ENCODE measurements at regions not wholly inside any gene's neighbourhood (a gene's known extent, or its start where the extent isn't known, plus 50 kb on each side); places are given as distances from the start of the nearest gene placed in this dataset.

GRCh38 chr4:53925050-53925605 lies 139.3 kb downstream of the CHIC2 start:
- DNase-seq, result no peak
- Histone ChIP-seq H3K27me3 (replicated peaks) (no peaks in the 10 kb centered on the region), H3K27ac (no peak overlapping the region), H3K4me3 (ENCODE audit: low read depth, low read length) (no peak overlapping the region), H3K36me3 (replicated peaks) (no peaks in the 10 kb centered on the region)
- in situ Hi-C loops (cut with HindIII; ENCODE audit: low pct_ligation_motif_present, low sequenced_read_pairs), result no loop called here
- no peak for TF ChIP-seq CTCF (IDR thresholded peaks at IDR 0.05; ENCODE audit: low read depth, low read length, missing control alignments)

DNA sequence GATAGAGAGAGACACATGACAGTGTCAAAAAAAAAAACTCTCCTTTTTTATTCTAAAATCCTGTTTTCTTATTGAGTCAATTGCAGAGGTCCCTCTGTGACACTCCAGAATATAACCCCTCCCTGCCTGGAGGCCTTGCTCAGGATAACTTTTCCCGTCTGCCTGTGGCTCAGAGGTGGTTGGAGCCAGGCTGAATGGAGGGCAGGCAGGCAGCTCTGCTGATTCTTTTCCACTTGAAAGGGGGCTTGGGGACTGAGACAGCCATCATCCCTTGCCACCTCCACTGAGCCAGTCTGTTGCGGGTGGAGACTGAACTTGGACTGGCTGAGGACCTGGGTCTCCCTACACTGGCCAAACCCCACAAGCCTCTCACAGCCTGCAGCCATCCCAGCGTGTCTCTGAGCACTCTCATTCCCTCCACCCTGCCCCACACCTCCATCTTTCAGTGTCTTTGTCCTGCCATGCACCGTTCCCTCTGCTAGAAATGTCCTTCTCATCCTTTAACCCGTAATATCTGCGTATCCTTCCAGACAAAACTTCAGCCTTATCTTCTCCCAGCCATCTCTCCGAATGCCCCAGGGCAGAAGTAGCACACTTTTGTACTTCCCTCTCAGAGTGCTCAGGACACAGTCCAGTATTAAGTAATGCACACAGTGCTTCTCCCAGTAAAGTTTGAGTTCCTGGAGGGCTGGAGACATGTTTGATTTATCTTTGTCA lies 139.9 kb downstream of the CHIC2 start:
- Histone ChIP-seq H3K4me3 (ENCODE audit: low read depth, low read length) (no peak overlapping the region), H3K27me3 (replicated peaks) (no peaks in the 10 kb centered on the region), H3K36me3 (replicated peaks) (no peaks in the 10 kb centered on the region), H3K27ac (no peak overlapping the region)
- DNase-seq, result no peak
- in situ Hi-C loops (cut with HindIII; ENCODE audit: low pct_ligation_motif_present, low sequenced_read_pairs), result loop anchor here (25.0 kb wide), 1 partner anchor 288 kb away; no protein-coding TSS in a partner anchor
- no peak for TF ChIP-seq CTCF (IDR thresholded peaks at IDR 0.05; ENCODE audit: low read depth, low read length, missing control alignments)

DNA sequence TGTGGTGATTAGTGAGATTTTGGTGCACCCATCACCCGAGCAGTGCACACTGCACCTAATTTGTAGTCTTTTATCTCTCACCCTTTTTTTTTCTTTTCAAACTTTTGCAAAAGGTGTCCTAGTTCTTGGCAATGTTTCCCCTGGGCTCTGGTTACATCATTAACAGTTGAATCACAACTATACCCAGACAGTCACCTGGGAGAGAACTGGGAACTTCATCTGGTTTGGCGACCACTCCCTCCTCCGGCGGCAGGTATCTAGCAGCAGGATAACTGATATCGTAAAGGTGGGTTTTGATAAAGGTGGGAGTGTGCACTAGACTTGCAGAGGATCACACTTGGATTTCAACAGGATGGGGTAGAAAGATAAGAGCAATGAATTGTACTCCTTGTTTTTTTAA lies 140.5 kb downstream of the CHIC2 start:
- no peak for DNase-seq
- in situ Hi-C loops (cut with HindIII; ENCODE audit: low pct_ligation_motif_present, low sequenced_read_pairs), result loop anchor here (25.0 kb wide), 1 partner anchor 288 kb away; no protein-coding TSS in a partner anchor
- TF ChIP-seq CTCF (IDR thresholded peaks at IDR 0.05; ENCODE audit: low read depth, low read length, missing control alignments), result no peak
- H3K36me3 ChIP-seq (replicated peaks), result no peaks in the 10 kb centered on the region
- no peaks in the 10 kb centered on the region for H3K27me3 ChIP-seq (replicated peaks)
- no peak overlapping the region for H3K4me3 ChIP-seq (ENCODE audit: low read depth, low read length)
- H3K27ac ChIP-seq, result no peak overlapping the region

- no peak for TF ChIP-seq CTCF (IDR thresholded peaks at IDR 0.05; ENCODE audit: low read depth, low read length, missing control alignments)
- Histone ChIP-seq H3K4me3 (ENCODE audit: low read depth, low read length) (no peak overlapping the region), H3K27ac (no peak overlapping the region), H3K27me3 (replicated peaks) (no peaks in the 10 kb centered on the region), H3K36me3 (replicated peaks) (no peaks in the 10 kb centered on the region)
- DNase-seq, result no peak
- in situ Hi-C loops (cut with HindIII; ENCODE audit: low pct_ligation_motif_present, low sequenced_read_pairs), result loop anchor here (25.0 kb wide), 1 partner anchor 290 kb away; no protein-coding TSS in a partner anchor
Observed at GRCh38 chr4:53921856-53922255, 142.5 kb downstream of the CHIC2 start.

DNA sequence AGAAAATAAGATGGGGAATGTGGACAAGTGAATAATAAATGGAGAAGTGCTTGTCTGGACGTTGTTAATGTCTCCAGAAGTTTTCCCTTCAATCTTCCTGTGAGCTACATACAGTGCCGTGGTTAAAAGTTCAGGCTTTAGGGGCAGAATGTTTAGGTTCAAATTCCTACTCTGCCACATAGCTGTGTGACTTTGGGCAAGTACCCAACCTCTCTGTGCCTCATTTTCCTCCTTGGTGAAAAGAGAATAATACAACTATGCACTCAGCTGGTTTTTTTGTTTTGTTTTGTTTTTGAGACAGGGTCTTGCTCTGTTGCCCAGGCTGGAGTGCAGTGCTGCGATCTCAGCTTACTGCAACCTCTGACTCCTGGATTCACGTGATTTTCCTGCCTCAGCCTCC lies 143.5 kb downstream of the CHIC2 start:
- in situ Hi-C loops (cut with HindIII; ENCODE audit: low pct_ligation_motif_present, low sequenced_read_pairs), result loop anchor here (25.0 kb wide), 1 partner anchor 291 kb away; no protein-coding TSS in a partner anchor
- Histone ChIP-seq H3K27ac (no peak overlapping the region), H3K4me3 (ENCODE audit: low read depth, low read length) (no peak overlapping the region), H3K36me3 (replicated peaks) (no peaks in the 10 kb centered on the region), H3K27me3 (replicated peaks) (no peaks in the 10 kb centered on the region)
- DNase-seq, result no peak
- TF ChIP-seq CTCF (IDR thresholded peaks at IDR 0.05; ENCODE audit: low read depth, low read length, missing control alignments), result no peak

Data from brain microvascular endothelial cell (primary cell).